ENCODE measurements at regions not wholly inside any gene's neighbourhood (a gene's known extent, or its start where the extent isn't known, plus 50 kb on each side); places are given as distances from the start of the nearest gene placed in this dataset.

DNA sequence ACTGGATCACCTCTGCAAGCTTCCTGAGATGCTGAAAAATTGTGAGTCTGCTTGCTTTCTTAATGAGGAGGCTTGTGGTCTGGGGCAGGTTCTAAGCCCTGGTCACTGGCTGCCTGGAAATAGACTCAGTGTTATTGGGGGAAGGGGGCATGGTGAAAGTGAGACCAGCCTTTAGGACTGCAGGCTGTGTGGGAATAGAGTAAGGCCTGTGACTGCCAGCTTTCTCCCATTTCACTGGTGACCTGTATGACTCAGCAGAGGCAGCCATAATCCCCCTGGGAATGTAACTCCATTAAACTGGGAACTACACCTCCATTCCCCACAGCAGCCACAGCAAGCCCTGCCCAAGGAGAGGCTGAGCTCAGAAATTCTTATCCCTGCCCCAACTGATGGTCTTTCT, 55.9 kb upstream of the IL15 start:
- no peak overlapping the region for H3K27ac ChIP-seq
- TF ChIP-seq, protein P1, sequence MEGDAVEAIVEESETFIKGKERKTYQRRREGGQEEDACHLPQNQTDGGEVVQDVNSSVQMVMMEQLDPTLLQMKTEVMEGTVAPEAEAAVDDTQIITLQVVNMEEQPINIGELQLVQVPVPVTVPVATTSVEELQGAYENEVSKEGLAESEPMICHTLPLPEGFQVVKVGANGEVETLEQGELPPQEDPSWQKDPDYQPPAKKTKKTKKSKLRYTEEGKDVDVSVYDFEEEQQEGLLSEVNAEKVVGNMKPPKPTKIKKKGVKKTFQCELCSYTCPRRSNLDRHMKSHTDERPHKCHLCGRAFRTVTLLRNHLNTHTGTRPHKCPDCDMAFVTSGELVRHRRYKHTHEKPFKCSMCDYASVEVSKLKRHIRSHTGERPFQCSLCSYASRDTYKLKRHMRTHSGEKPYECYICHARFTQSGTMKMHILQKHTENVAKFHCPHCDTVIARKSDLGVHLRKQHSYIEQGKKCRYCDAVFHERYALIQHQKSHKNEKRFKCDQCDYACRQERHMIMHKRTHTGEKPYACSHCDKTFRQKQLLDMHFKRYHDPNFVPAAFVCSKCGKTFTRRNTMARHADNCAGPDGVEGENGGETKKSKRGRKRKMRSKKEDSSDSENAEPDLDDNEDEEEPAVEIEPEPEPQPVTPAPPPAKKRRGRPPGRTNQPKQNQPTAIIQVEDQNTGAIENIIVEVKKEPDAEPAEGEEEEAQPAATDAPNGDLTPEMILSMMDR (IDR thresholded peaks at IDR 0.05) = no peak
- no peak for TF ChIP-seq ZFX (IDR thresholded peaks at IDR 0.05; ENCODE audit: borderline replicate concordance)
